GM23338 (cell line): ENCODE measurements at regions not wholly inside any gene's neighbourhood (a gene's known extent, or its start where the extent isn't known, plus 50 kb on each side); places are given as distances from the start of the nearest gene placed in this dataset.

Experiments
- CREB1 ChIP-seq: fragments of 250-450 bp; sonication (Bioruptor Pico); IDR thresholded peaks from 2 replicates; pipeline ENCODE4 v1.5.0; 2020; ENCODE audit warnings: low read depth, mild to moderate bottlenecking, moderate library complexity
- EZH2 ChIP-seq: fragments of 200-600 bp; sonication (generic); IDR thresholded peaks from one replicate; pipeline ENCODE4 v1.8.0; 2017; ENCODE audit warnings: antibody characterized with exemption, mild to moderate bottlenecking, low read depth; ENCODE audit not compliant: unreplicated experiment
- JUNB ChIP-seq: IDR thresholded peaks from one replicate; pipeline ENCODE4 v1.6.1; 2016; ENCODE audit warnings: antibody characterized with exemption; ENCODE audit not compliant: unreplicated experiment
- POLR2AphosphoS5 ChIP-seq: IDR thresholded peaks from 2 replicates; pipeline ENCODE4 v1.6.1; 2016; ENCODE audit warnings: antibody characterized with exemption, low read depth
- ZNF114 ChIP-seq: fragments of 250-450 bp; sonication (Bioruptor Pico); IDR thresholded peaks from 2 replicates; pipeline ENCODE4 v1.5.0; 2020; ENCODE audit warnings: mild to moderate bottlenecking, moderate library complexity
- TF ChIP-seq, protein P1 (sequence below), 2 experiments: fragments of 200-600 bp in 1 of 2; sonication (generic) in 1 of 2; conservative IDR thresholded peaks; 2 replicates each; pipeline versions ENCODE4 v1.5.1 to v1.6.1; 2016 to 2017; ENCODE audit warnings: antibody characterized with exemption in 2 of 2, low read depth in 2 of 2, mild to moderate bottlenecking in 2 of 2, moderate library complexity in 1 of 2
- TF ChIP-seq, protein P2 (sequence below): IDR thresholded peaks from one replicate; pipeline ENCODE4 v1.6.1; 2018; ENCODE audit warnings: antibody characterized with exemption; ENCODE audit not compliant: unreplicated experiment

DNA sequence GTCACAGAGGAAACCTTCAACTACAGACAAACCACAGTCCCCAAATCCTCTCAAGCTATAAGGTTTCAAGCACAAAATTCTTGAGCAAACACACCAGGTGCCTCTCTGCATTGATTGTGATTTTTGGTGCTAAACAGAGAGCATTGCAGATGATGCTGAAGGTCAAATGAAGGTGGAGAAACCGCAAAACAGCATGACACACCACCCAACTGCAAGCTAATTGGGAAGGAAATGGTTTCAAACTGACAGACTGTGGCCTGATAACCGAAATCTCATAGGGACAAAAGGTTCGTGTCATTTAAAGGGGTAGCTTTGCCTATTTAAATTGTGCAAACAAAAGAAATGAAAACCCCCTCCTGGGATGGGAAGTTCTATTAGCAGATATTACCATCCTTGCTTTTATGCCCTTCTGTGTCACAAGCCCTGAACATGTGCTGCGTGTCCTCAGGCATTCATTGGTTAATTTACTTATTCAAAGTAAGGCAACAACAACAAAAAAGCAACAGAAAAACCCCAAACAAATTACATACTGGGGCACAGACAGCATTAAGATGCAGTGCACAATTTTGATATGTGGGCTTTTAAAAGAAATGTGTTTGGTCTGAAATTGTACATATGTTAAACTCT lies 154.9 kb downstream of the AQP4 start:
- TF ChIP-seq, protein P1, sequence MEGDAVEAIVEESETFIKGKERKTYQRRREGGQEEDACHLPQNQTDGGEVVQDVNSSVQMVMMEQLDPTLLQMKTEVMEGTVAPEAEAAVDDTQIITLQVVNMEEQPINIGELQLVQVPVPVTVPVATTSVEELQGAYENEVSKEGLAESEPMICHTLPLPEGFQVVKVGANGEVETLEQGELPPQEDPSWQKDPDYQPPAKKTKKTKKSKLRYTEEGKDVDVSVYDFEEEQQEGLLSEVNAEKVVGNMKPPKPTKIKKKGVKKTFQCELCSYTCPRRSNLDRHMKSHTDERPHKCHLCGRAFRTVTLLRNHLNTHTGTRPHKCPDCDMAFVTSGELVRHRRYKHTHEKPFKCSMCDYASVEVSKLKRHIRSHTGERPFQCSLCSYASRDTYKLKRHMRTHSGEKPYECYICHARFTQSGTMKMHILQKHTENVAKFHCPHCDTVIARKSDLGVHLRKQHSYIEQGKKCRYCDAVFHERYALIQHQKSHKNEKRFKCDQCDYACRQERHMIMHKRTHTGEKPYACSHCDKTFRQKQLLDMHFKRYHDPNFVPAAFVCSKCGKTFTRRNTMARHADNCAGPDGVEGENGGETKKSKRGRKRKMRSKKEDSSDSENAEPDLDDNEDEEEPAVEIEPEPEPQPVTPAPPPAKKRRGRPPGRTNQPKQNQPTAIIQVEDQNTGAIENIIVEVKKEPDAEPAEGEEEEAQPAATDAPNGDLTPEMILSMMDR (conservative IDR thresholded peaks at IDR 0.05; ENCODE audit: low read depth in 2 of 2): no peak
- no peak for TF ChIP-seq EZH2
- no peak for TF ChIP-seq POLR2AphosphoS5
- TF ChIP-seq, protein P2, sequence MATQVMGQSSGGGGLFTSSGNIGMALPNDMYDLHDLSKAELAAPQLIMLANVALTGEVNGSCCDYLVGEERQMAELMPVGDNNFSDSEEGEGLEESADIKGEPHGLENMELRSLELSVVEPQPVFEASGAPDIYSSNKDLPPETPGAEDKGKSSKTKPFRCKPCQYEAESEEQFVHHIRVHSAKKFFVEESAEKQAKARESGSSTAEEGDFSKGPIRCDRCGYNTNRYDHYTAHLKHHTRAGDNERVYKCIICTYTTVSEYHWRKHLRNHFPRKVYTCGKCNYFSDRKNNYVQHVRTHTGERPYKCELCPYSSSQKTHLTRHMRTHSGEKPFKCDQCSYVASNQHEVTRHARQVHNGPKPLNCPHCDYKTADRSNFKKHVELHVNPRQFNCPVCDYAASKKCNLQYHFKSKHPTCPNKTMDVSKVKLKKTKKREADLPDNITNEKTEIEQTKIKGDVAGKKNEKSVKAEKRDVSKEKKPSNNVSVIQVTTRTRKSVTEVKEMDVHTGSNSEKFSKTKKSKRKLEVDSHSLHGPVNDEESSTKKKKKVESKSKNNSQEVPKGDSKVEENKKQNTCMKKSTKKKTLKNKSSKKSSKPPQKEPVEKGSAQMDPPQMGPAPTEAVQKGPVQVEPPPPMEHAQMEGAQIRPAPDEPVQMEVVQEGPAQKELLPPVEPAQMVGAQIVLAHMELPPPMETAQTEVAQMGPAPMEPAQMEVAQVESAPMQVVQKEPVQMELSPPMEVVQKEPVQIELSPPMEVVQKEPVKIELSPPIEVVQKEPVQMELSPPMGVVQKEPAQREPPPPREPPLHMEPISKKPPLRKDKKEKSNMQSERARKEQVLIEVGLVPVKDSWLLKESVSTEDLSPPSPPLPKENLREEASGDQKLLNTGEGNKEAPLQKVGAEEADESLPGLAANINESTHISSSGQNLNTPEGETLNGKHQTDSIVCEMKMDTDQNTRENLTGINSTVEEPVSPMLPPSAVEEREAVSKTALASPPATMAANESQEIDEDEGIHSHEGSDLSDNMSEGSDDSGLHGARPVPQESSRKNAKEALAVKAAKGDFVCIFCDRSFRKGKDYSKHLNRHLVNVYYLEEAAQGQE: no peak
- no peak for TF ChIP-seq ZNF114 (CRISPR knock-in tag)
- TF ChIP-seq JUNB: no peak
- no peak for TF ChIP-seq CREB1 (CRISPR knock-in tag)
